ENCODE measurements at regions not wholly inside any gene's neighbourhood (a gene's known extent, or its start where the extent isn't known, plus 50 kb on each side); places are given as distances from the start of the nearest gene placed in this dataset.

- ChIA-PET POLR2A (no interaction called here), CTCF (interaction anchor here (0.9 to 3.1 kb wide), 2 partner anchors 12 to 110 kb away, joined by 3 to 12 read pairs; no protein-coding TSS in a partner anchor)
- no peak for DNase-seq
- Mint-ChIP-seq H3K4me1 (peaks cover 6% of the 10 kb centered on the region), H3K27ac (no peak overlapping the region), H3K4me3 (no peak overlapping the region), H3K27me3 (peaks cover 6% of the 10 kb centered on the region), H3K36me3 (ENCODE audit: low read depth) (no peaks in the 10 kb centered on the region), H3K9me3 (peaks cover 3% of the 10 kb centered on the region)
These were observed 75.4 kb upstream of the PRNP start for GRCh38 chr20:4610871-4611270.

GRCh38 chr20:4609511-4609910 lies 76.7 kb upstream of the PRNP start:
- H3K4me3 Mint-ChIP-seq = no peak overlapping the region
- no peak overlapping the region for H3K27ac Mint-ChIP-seq
- ChIA-PET POLR2A (no interaction called here), CTCF (interaction anchor here (0.7 kb wide), 1 partner anchor 133 kb away, joined by 4 read pairs; no protein-coding TSS in a partner anchor)
- no peaks in the 10 kb centered on the region for H3K9me3 Mint-ChIP-seq
- peaks cover 16% of the 10 kb centered on the region for H3K27me3 Mint-ChIP-seq
- H3K4me1 Mint-ChIP-seq = peaks cover 6% of the 10 kb centered on the region
- H3K36me3 Mint-ChIP-seq (ENCODE audit: low read depth) = no peaks in the 10 kb centered on the region
- no peak for DNase-seq

GRCh38 chr20:4608861-4609260 lies 77.4 kb upstream of the PRNP start:
- Mint-ChIP-seq H3K27ac (no peak overlapping the region), H3K27me3 (peaks cover 19% of the 10 kb centered on the region), H3K4me1 (peaks cover 1% of the 10 kb centered on the region), H3K4me3 (no peak overlapping the region), H3K36me3 (ENCODE audit: low read depth) (no peaks in the 10 kb centered on the region), H3K9me3 (no peaks in the 10 kb centered on the region)
- DNase-seq = no peak
- POLR2A ChIA-PET = no interaction called here
- CTCF ChIA-PET = interaction anchor here (0.8 kb wide), 1 partner anchor 140 kb away, joined by 4 read pairs; no protein-coding TSS in a partner anchor

GRCh38 chr20:4607287-4607713 lies 79.0 kb upstream of the PRNP start:
- H3K36me3 Mint-ChIP-seq (ENCODE audit: low read depth) = no peaks in the 10 kb centered on the region
- ChIA-PET POLR2A (no interaction called here), CTCF (interaction anchor here (1.2 kb wide), 1 partner anchor 117 kb away, joined by 6 read pairs; no protein-coding TSS in a partner anchor)
- H3K4me3 Mint-ChIP-seq = no peak overlapping the region
- no peaks in the 10 kb centered on the region for H3K4me1 Mint-ChIP-seq
- peak; percentile 71 for DNase-seq
- no peaks in the 10 kb centered on the region for H3K9me3 Mint-ChIP-seq
- H3K27me3 Mint-ChIP-seq = peaks cover 21% of the 10 kb centered on the region
- H3K27ac Mint-ChIP-seq = no peak overlapping the region

GRCh38 chr20:4606051-4606450 lies 80.2 kb upstream of the PRNP start:
- H3K4me1 Mint-ChIP-seq = no peaks in the 10 kb centered on the region
- no peaks in the 10 kb centered on the region for H3K9me3 Mint-ChIP-seq
- no peak for DNase-seq
- no peak overlapping the region for H3K4me3 Mint-ChIP-seq
- POLR2A ChIA-PET = no interaction called here
- no peak overlapping the region for H3K27ac Mint-ChIP-seq
- H3K36me3 Mint-ChIP-seq (ENCODE audit: low read depth) = no peaks in the 10 kb centered on the region
- CTCF ChIA-PET = interaction anchor here (1.0 to 1.5 kb wide), 2 partner anchors 114 to 119 kb away, joined by 3 to 5 read pairs; no protein-coding TSS in a partner anchor
- peaks cover 23% of the 10 kb centered on the region for H3K27me3 Mint-ChIP-seq

GRCh38 chr20:4605166-4605565 lies 81.1 kb upstream of the PRNP start:
- no peaks in the 10 kb centered on the region for H3K36me3 Mint-ChIP-seq (ENCODE audit: low read depth)
- CTCF ChIA-PET = interaction anchor here (0.5 to 1.5 kb wide), 3 partner anchors 14 to 127 kb away, joined by 3 to 5 read pairs (median 3); no protein-coding TSS in a partner anchor
- H3K4me1 Mint-ChIP-seq = no peaks in the 10 kb centered on the region
- no peak overlapping the region for H3K4me3 Mint-ChIP-seq
- no peak for DNase-seq
- H3K27ac Mint-ChIP-seq = no peak overlapping the region
- H3K27me3 Mint-ChIP-seq = peaks cover 27% of the 10 kb centered on the region
- POLR2A ChIA-PET = no interaction called here
- no peaks in the 10 kb centered on the region for H3K9me3 Mint-ChIP-seq

GRCh38 chr20:4604580-4604979 lies 81.7 kb upstream of the PRNP start:
- DNase-seq = no peak
- ChIA-PET POLR2A (no interaction called here), CTCF (interaction anchor here (0.7 to 0.8 kb wide), 2 partner anchors 128 to 499 kb away, joined by 3 read pairs; no protein-coding TSS in a partner anchor)
- Mint-ChIP-seq H3K9me3 (no peaks in the 10 kb centered on the region), H3K36me3 (ENCODE audit: low read depth) (no peaks in the 10 kb centered on the region), H3K27ac (no peak overlapping the region), H3K27me3 (peaks cover 27% of the 10 kb centered on the region), H3K4me3 (no peak overlapping the region), H3K4me1 (no peaks in the 10 kb centered on the region)

- ChIA-PET POLR2A (no interaction called here), CTCF (no interaction called here)
- no peak overlapping the region for H3K4me3 Mint-ChIP-seq
- H3K9me3 Mint-ChIP-seq = no peaks in the 10 kb centered on the region
- H3K27me3 Mint-ChIP-seq = peaks cover 31% of the 10 kb centered on the region
- H3K4me1 Mint-ChIP-seq = no peaks in the 10 kb centered on the region
- no peak overlapping the region for H3K27ac Mint-ChIP-seq
- DNase-seq = no peak
- no peaks in the 10 kb centered on the region for H3K36me3 Mint-ChIP-seq (ENCODE audit: low read depth)
These were observed 82.5 kb upstream of the PRNP start for GRCh38 chr20:4603724-4604123.

GRCh38 chr20:4602297-4602631 lies 84.0 kb upstream of the PRNP start:
- Mint-ChIP-seq H3K9me3 (no peaks in the 10 kb centered on the region), H3K36me3 (ENCODE audit: low read depth) (no peaks in the 10 kb centered on the region), H3K27ac (no peak overlapping the region), H3K27me3 (peaks cover 36% of the 10 kb centered on the region), H3K4me1 (no peaks in the 10 kb centered on the region), H3K4me3 (no peak overlapping the region)
- no peak for DNase-seq
- CTCF ChIA-PET = interaction anchor here (1.2 kb wide), 2 partner anchors 517 to 860 kb away, joined by 3 read pairs; no protein-coding TSS in a partner anchor
- POLR2A ChIA-PET = no interaction called here

- ChIA-PET CTCF (interaction anchor here (1.2 kb wide), 2 partner anchors 517 to 861 kb away, joined by 3 read pairs; no protein-coding TSS in a partner anchor), POLR2A (no interaction called here)
- Mint-ChIP-seq H3K9me3 (no peaks in the 10 kb centered on the region), H3K27me3 (peaks cover 38% of the 10 kb centered on the region), H3K4me3 (no peak overlapping the region), H3K36me3 (ENCODE audit: low read depth) (no peaks in the 10 kb centered on the region), H3K27ac (no peak overlapping the region), H3K4me1 (no peaks in the 10 kb centered on the region)
- no peak for DNase-seq
These were observed 84.5 kb upstream of the PRNP start for GRCh38 chr20:4601630-4602296.

GRCh38 chr20:4600308-4601014 lies 85.8 kb upstream of the PRNP start:
- ChIA-PET POLR2A (no interaction called here), CTCF (interaction anchor here (1.3 kb wide), 1 partner anchor 13 kb away, joined by 3 read pairs; no protein-coding TSS in a partner anchor)
- H3K27me3 Mint-ChIP-seq = peaks cover 37% of the 10 kb centered on the region

GRCh38 chr20:4597215-4597614 lies 89.0 kb upstream of the PRNP start:
- CTCF ChIA-PET = interaction anchor here (1.0 kb wide), 1 partner anchor 113 kb away, joined by 3 read pairs; no protein-coding TSS in a partner anchor
- Mint-ChIP-seq H3K9me3 (no peaks in the 10 kb centered on the region), H3K4me1 (peaks cover 5% of the 10 kb centered on the region), H3K27me3 (peaks cover 34% of the 10 kb centered on the region), H3K4me3 (no peak overlapping the region), H3K27ac (no peak overlapping the region), H3K36me3 (ENCODE audit: low read depth) (no peaks in the 10 kb centered on the region)
- DNase-seq = no peak
- POLR2A ChIA-PET = no interaction called here

More at GRCh38 chr20:4600308-4601014, 85.8 kb upstream of the PRNP start:
- no peak for DNase-seq
- H3K4me3 Mint-ChIP-seq = no peak overlapping the region
- H3K27ac Mint-ChIP-seq = no peak overlapping the region
- no peaks in the 10 kb centered on the region for H3K36me3 Mint-ChIP-seq (ENCODE audit: low read depth)
- no peaks in the 10 kb centered on the region for H3K4me1 Mint-ChIP-seq
- H3K9me3 Mint-ChIP-seq = no peaks in the 10 kb centered on the region

GRCh38 chr20:4593149-4593525 lies 93.1 kb upstream of the PRNP start:
- Mint-ChIP-seq H3K36me3 (ENCODE audit: low read depth) (no peaks in the 10 kb centered on the region), H3K4me3 (peak overlapping the region; percentile 28), H3K27ac (no peak overlapping the region), H3K27me3 (peaks cover 27% of the 10 kb centered on the region), H3K9me3 (no peaks in the 10 kb centered on the region), H3K4me1 (peaks cover 5% of the 10 kb centered on the region)
- POLR2A ChIA-PET = no interaction called here
- peak; percentile 2 for DNase-seq
- CTCF ChIA-PET = interaction anchor here (1.2 kb wide), 1 partner anchor 367 kb away, joined by 3 read pairs; no protein-coding TSS in a partner anchor
